Left cardiac atrium (tissue), 4 donors: ENCODE measurements at regions not wholly inside any gene's neighbourhood (a gene's known extent, or its start where the extent isn't known, plus 50 kb on each side); places are given as distances from the start of the nearest gene placed in this dataset.
A peak's percentile ranks its signal among the peaks of the same experiment; 100 is the strongest.

Experiments used
- ATAC-seq, 2 donors: fragments of 200-7000 bp; cut with Tn5 transposase; one replicate each; pipeline ENCODE4 v1.9.1; 2020; ENCODE audit warnings: mild to moderate bottlenecking in 2 of 2, moderate library complexity in 2 of 2
- DNase-seq: peaks from one replicate; pipeline ENCODE4 v3.0.0-alpha.2; 2020
- intact Hi-C, 2 donors: fragments of 100-400 bp; cut with DNase I; formaldehyde crosslinking; loops; one replicate each; pipeline versions ENCODE4 v1.14.1 to v1.15.1; 2022 to 2023
- donor health status: DM: no; HTN: yes; CAD: no.
- donor health status: DM: no; HTN: yes; CAD: no; lungs with severe emphysema.
- donor health status: DM: yes; HTN: yes; CAD: no.
- donor health status: Dilated cardiomyopathy.

DNA sequence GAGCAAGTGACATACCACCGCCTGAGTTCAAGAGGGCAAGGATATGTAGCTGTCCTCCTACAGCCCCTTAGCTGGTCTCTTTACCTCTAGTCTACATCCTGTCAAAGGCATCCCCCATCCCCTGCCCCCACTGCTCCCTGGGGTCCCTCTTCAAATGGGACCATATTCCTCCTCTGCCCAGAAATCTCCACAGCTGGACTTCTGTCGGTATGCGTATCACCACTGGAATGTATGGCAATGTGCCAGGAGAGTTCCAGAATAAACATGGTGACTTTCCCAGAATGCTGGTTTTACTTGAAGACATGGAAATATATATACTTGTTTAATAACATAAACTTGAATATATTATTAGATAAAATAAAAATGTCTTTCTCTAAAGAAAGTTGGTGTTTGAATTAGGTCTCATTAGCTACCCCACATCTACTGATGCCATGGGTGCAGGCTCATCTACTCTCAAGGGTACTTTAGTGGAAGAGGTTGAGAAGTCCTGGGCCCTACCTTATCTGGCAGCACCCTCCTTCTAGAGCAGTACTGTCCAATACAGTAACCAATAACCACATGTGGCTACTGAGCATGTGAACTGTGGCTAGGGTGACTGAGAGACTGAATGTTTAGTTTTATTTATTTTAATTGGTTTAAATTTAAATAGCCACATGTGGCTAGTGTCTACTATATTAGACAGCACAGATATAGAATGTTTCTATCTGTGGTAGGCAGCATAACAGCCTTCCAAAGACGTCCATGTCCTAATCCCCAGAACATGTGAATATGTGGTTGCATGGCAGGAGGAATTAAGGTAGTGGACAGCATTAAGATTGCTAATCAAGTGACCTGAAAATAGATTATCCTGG lies 181.7 kb upstream of the SLC30A5 start:
- no peak for DNase-seq

DNA sequence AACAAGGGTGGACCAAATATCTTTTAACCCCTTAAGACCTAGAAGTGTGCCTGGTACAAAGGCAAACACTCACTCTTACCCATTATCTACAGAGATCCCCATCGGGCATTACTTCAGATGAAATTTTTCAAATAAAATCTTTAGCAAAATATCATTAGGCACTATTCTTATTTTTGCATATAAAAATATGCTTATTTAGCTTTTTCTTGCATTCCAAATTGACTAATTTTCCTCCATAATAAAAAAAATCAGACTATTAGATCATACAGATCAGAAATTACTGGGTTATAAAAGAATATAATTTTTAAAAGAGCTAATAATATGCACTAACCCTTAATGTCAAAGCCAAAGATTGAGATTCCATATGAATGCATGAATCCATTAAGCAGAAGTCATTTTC lies 178.7 kb upstream of the SLC30A5 start:
- DNase-seq, result no peak
- no peak for ATAC-seq
- intact Hi-C loops, result no loop called here

More for the DNA sequence above, 181.7 kb upstream of the SLC30A5 start:
- intact Hi-C loops, result no loop called here
- peak; percentile 27 to 64 for ATAC-seq

DNA sequence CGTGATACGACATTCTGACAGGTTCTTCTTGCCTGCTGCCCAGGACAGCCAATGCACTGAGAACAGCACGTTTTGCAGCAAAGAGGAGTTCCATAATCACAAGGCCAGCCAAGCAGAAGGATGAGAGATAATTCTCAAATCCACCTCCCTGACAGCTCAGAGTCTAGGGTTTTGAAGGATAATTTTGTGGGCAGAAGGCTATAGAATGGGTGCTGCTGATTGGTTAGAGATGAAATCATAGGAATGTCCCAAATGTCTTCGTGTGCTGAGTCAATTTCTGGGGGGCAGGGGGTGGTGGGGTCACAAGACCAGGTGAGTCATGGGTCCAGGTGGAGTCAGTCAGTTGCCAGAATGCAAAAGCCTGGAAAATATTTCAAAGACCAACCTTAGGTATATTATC lies 175.5 kb upstream of the SLC30A5 start:
- DNase-seq (no peak), ATAC-seq (no peak)
- intact Hi-C loops, result no loop called here

GRCh38 chr5:68919988-68920490 lies 173.8 kb upstream of the SLC30A5 start:
- no peak for DNase-seq
- no peak for ATAC-seq
- intact Hi-C loops, result no loop called here

GRCh38 chr5:68920888-68921287 lies 172.9 kb upstream of the SLC30A5 start:
- DNase-seq, result no peak
- no peak for ATAC-seq
- intact Hi-C loops, result no loop called here

DNA sequence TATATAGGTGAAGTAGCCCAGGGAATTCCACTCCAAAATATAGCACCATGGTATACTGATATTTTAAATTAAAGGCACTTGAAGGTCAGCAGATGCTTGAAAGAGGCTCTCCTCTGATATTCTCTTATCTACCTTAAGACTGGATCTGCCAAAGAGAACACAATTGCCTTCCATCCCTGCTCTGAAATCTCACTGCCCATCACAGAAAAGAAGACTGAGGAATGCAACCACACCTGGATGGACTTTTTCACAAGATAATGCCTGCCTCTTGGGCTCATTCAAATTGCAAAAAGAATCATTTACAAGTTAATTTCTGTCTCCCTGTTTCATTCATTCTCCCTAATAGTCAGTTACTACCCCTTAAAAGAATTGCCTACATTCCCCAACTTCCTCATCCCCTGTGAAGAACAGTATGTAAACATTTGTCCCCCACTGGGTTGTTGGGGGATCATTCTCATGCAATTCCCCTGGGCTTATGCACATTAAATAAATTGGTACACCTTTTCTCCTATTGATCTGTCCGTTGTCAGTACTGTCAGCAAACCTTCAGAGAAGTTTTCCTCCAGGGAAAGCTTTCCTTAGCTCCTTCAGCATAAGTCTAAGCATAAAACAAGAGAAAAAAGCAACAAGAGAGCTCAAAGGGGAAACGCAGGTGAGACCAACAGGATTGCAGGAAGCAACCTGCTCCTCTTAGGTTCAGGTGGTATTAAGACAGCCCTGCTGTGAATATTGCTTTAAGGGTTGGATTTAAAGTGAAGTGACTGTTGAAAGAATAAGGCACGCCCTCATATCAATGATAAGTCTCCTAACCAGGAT lies 171.4 kb upstream of the SLC30A5 start:
- intact Hi-C loops, result no loop called here
- DNase-seq (no peak), ATAC-seq (no peak)

DNA sequence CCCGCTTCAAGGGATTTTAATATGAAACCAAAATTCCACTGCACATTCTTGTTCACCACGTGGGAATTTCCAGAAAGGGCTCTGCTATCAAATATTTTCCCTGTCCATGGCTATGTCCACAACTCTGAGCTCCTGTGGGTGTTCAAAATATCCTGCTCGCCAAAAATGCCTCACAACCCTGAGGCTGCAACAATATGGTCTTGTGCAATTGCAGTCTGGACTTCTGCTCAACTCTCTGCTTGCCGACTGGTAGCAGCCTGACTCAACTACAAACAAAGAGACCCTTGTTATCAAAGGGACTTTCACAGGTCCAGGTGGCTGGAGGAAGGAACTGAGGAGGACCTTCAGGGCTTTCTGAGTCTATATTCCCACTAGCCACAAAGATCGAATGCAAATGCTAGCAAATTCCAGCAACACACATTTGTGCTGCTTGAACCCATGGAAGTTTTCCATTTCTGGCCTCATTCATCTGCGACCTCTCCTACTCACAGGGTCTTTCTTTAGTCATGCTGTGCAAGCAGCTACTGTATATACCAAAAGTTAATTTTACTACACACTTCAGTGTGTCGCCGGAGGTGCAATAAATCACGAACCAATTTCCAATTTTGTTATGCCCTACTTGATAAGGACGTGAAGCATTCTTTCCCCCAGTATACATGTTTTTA lies 169.2 kb upstream of the SLC30A5 start:
- peak; percentile 92 to 94 for ATAC-seq
- intact Hi-C loops, result no loop called here
- DNase-seq, result peak; percentile 23

GRCh38 chr5:68928617-68929302 lies 165.1 kb upstream of the SLC30A5 start:
- DNase-seq (no peak), ATAC-seq (no peak)

GRCh38 chr5:68930139-68930538 lies 163.7 kb upstream of the SLC30A5 start:
- DNase-seq (no peak), ATAC-seq (no peak)
- intact Hi-C loops, result no loop called here

More at GRCh38 chr5:68928617-68929302, 165.1 kb upstream of the SLC30A5 start:
- intact Hi-C loops, result no loop called here

GRCh38 chr5:68932830-68933434 lies 160.9 kb upstream of the SLC30A5 start:
- intact Hi-C loops, result no loop called here
- DNase-seq, result no peak
- ATAC-seq, result no peak

GRCh38 chr5:68942169-68942568 lies 151.6 kb upstream of the SLC30A5 start:
- intact Hi-C loops, result no loop called here
- no peak for DNase-seq
- ATAC-seq, result no peak

- ATAC-seq (no peak), DNase-seq (no peak)
- intact Hi-C loops, result no loop called here
These were observed 147.1 kb upstream of the SLC30A5 start for GRCh38 chr5:68946728-68947127.

DNA sequence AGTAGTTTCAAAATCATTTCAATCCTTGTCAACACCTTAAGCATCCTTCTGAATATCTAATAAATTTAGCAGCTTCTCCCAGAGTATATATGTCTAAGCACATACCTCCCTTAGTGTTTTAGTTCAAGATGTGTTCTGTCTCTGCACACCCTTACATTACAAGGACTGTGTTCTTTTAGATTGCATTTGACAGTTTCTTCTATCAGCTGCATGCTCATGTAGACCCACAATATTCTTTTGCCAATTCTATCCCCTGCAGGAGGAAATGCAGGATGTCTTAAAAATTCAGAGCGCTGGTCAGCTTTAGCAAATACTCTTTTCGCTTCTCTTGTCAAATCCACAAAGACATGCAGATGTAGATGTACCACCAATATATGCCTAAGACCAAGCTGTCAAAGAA lies 145.8 kb upstream of the SLC30A5 start:
- DNase-seq (no peak), ATAC-seq (no peak)
- intact Hi-C loops, result no loop called here

DNA sequence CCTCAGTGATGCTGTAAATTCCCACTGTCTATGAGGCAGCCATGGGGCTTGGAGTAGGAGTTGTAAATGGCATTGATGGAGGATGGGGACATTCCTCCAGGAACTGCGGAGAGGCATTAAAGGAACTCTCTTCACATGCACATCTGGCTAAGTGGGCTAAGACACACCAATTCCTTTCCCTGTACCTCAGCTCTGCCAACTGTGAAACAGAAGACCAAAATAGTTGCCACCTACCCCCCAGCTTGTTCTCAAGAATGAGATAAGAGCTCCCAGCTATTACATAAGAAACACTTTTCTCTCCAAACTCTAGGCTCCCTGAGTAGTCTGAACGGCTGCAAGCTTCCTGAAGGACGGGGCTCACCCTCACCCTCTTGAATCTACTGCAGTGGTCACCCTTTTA lies 144.6 kb upstream of the SLC30A5 start:
- no peak for ATAC-seq
- intact Hi-C loops, result no loop called here

GRCh38 chr5:68949711-68950110 lies 144.1 kb upstream of the SLC30A5 start:
- no peak for ATAC-seq
- intact Hi-C loops, result no loop called here
- no peak for DNase-seq

More for the DNA sequence above, 144.6 kb upstream of the SLC30A5 start:
- no peak for DNase-seq

DNA sequence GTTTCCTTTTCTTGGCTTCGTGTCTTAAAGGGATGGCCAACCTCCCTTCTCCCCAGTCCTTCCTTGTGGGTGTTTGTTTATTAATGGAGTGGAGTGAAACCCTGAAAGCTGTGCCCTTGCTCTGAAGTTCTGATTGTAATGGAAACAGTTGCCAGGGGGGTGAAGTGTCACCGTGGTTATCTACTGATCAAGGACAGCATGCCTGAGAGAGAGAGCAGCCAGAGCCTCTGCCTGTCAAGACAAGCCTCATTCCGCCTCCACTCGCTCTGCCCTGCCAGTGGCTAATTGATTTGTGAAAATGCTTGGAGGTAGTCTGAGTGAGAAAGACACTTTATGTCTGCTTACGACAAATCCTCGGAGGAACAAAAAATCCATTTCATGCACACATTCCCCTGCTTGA lies 143.7 kb upstream of the SLC30A5 start:
- DNase-seq, result no peak
- intact Hi-C loops, result no loop called here
- no peak for ATAC-seq

DNA sequence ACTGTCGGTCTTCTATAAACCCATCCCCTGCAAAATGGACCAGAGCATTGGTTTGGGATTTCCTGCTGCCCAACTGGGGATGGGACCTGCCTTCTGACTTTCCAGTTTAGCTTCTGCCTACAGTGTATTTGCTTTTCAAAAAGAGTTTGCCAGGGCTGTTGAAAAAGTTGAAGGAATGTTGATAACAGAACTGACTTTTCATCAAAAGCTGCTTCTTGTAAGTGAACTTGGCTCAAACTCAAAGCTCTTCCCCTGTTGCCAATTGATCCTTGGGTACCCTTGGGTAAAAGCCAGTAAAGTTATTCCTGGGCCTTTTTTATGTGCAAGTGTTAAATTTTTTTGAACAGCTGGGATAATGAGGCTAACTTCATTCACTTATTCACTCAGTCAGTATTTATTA lies 142.9 kb upstream of the SLC30A5 start:
- DNase-seq, result no peak
- intact Hi-C loops, result no loop called here
- no peak for ATAC-seq

GRCh38 chr5:68953231-68953874 lies 140.5 kb upstream of the SLC30A5 start:
- DNase-seq, result no peak
- intact Hi-C loops, result no loop called here

More at GRCh38 chr5:68953231-68953874, 140.5 kb upstream of the SLC30A5 start:
- ATAC-seq, result peak in 1 of 2 donors; percentile 32
